ENCODE measurements at regions not wholly inside any gene's neighbourhood (a gene's known extent, or its start where the extent isn't known, plus 50 kb on each side); places are given as distances from the start of the nearest gene placed in this dataset.

DNA sequence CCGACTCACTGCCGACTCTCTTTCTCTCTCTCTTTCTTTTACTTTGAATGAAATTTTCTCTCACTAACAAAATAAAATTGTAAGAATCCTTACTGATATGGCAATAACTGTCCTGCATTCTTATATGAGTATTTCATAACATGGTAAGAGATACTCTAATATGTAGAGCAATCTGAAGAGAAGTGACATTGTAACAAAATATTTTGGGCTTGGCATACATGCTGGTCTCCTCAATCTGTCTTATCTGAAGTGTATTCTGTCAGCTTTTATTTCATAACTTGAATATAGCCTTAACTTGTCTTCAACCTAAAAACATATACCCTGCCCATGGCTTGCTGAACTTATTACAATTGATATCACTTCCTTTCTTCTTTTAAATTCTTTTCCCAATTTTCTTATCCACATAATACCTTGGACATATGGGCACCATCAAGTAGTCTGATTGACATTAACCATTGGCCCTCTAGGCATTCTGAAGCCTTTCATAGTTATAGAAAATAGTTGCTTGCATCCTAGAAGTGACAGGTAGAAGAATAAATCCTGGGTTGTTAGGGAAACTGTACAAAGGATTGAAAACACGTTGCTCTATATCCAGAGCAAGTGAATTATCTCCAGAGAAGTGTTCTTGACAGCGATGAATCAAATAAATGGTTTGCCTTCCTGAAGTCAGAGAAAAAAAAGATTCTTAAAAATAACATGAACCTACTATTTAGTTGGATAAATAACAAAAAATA is 537.6 kb upstream of the TYRP1 start:
- no peak for TF ChIP-seq ZFX (IDR thresholded peaks at IDR 0.05; ENCODE audit: borderline replicate concordance)
- TF ChIP-seq, protein P1, sequence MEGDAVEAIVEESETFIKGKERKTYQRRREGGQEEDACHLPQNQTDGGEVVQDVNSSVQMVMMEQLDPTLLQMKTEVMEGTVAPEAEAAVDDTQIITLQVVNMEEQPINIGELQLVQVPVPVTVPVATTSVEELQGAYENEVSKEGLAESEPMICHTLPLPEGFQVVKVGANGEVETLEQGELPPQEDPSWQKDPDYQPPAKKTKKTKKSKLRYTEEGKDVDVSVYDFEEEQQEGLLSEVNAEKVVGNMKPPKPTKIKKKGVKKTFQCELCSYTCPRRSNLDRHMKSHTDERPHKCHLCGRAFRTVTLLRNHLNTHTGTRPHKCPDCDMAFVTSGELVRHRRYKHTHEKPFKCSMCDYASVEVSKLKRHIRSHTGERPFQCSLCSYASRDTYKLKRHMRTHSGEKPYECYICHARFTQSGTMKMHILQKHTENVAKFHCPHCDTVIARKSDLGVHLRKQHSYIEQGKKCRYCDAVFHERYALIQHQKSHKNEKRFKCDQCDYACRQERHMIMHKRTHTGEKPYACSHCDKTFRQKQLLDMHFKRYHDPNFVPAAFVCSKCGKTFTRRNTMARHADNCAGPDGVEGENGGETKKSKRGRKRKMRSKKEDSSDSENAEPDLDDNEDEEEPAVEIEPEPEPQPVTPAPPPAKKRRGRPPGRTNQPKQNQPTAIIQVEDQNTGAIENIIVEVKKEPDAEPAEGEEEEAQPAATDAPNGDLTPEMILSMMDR (IDR thresholded peaks at IDR 0.05) = no peak
- H3K27ac ChIP-seq = no peak overlapping the region

DNA sequence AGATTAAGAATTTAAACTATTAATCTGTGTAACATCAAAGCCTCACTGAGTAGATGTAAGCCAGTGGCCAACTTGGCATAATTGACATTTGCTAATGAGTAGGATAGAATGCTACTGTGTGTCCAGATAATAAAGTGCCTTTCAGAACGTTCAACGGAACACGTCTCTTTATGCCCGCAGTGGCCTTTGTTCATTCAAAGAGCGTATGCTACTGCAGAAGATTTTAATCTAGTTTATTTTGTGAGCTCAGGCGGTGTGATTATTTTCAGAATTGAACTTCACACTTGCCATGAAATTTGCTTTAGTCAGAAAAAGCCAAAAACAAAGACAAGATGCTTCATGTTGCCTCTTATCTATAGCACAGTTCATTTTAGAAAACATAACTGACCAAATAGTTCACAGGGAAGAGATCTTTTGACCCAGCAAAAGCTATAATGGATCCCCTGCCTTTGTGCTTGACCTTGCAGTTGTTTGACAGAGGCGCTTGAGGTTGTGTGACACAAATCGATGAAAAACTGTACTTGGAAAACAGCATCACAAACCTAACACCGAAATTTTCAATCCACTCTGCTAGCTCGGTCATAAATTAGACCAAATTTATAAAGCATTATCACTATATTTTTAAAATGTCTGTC is 530.9 kb upstream of the TYRP1 start:
- H3K27ac ChIP-seq = no peak overlapping the region
- TF ChIP-seq, protein P1 (IDR thresholded peaks at IDR 0.05) = no peak
- no peak for TF ChIP-seq ZFX (IDR thresholded peaks at IDR 0.05; ENCODE audit: borderline replicate concordance)

DNA sequence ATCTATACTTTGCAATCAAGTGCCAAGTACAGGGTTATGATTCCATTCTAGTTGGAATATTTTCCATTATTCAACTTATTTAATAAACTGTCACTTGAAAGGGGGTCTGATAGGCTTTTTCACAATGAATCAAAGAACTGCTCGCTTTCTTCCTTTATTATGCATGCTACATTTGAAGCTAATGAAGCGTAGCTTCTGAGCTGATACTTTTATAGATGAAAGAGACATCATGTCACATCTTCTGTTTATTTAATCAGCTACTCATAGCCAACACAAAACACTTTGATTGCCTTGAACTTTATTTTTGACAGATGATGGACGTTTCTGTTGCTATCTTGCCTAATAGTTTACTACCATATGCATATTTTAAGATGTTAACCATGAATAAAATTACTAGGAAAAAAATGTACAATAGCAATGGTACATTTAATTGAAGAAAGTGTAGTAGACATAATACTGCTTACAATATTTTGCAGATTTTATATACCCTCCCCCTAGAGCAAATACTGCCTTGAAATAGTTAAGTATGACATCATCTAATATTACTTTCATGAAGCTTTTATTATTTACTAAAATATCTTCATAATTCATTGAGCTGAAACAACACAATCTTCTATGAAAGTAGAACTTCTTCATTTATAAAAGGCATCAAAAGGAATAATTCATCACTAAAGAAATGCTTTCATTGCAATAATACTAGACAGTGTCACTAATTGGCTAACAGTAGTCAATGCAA is 529.3 kb upstream of the TYRP1 start:
- no peak overlapping the region for H3K27ac ChIP-seq
- TF ChIP-seq, protein P1 (IDR thresholded peaks at IDR 0.05) = no peak
- TF ChIP-seq ZFX (IDR thresholded peaks at IDR 0.05; ENCODE audit: borderline replicate concordance) = no peak

DNA sequence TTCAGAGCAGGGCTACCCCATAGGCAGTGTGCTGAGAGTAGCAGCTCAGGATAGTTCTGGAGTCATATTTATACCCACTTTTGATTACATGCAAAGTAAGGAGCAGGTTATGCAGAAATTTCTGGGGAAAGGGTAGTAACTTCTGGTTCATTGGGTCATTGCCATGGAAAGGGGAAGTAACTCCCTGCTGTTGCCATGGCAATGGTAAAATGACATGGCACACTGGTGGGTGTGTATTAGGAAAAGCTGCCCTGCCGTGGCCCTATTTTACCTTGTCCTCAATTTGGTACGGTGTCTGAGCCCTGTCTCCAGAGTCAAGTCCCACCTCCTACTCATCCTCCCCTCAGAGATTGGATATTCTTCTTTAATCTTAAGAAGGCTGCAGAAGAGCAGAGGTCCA is 526.7 kb upstream of the TYRP1 start:
- H3K27ac ChIP-seq = no peak overlapping the region
- TF ChIP-seq, protein P1 (IDR thresholded peaks at IDR 0.05) = no peak
- TF ChIP-seq ZFX (IDR thresholded peaks at IDR 0.05; ENCODE audit: borderline replicate concordance) = no peak

DNA sequence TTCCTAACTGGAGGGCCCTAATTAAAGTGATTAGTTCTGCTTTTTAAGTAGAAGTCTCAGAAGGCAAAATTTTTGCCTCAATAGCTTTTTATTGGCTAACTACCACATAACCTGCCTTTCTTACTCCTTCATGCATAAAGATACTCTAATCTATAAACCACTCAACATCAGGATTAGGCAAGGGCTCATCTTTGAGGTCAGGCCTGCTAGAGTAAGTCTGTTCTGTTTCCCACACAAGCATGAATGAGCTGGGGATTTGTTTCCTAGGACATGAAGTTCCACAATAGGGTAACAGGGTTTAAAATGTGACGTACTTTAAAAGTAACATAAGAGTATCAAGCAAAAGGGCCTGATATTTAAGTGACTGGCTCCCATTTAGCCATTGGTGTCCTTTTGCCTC is 522.7 kb upstream of the TYRP1 start:
- no peak for TF ChIP-seq ZFX (IDR thresholded peaks at IDR 0.05; ENCODE audit: borderline replicate concordance)
- TF ChIP-seq, protein P1 (IDR thresholded peaks at IDR 0.05) = no peak

DNA sequence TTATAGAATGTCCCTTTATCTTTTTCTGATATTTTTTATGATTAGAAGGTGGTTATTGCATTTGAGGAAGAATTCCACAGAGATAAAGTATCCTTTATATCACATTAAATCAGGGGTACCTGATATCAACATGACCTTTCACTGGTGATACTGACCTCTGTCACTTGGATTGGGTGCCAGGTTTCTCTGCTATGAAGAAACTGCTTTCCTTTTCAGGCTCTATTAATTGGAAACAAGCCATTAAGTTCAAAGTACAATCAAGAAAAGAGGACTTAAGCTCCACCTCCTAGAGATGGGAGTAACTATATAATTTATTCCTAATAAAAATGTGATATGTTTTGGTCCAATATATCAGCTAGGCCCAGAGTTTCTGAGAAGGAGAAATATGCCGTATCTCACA is 514.6 kb upstream of the TYRP1 start:
- H3K27ac ChIP-seq = no peak overlapping the region
- TF ChIP-seq, protein P1 (IDR thresholded peaks at IDR 0.05) = no peak
- TF ChIP-seq ZFX (IDR thresholded peaks at IDR 0.05; ENCODE audit: borderline replicate concordance) = no peak

More for the DNA sequence above, 522.7 kb upstream of the TYRP1 start:
- H3K27ac ChIP-seq = no peak overlapping the region

All from 22Rv1 (cell line).